ENCODE measurements at regions not wholly inside any gene's neighbourhood (a gene's known extent, or its start where the extent isn't known, plus 50 kb on each side); places are given as distances from the start of the nearest gene placed in this dataset.

- no peak for TF ChIP-seq CTCF (IDR thresholded peaks at IDR 0.05)
- no peaks in the 10 kb centered on the region for H3K9me3 ChIP-seq
- no peak overlapping the region for H3K4me3 ChIP-seq
- H3K27me3 ChIP-seq, result no peaks in the 10 kb centered on the region
- H3K27ac ChIP-seq, result no peak overlapping the region
- no peak for DNase-seq (ENCODE audit: low spot score)
- H3K4me1 ChIP-seq, result no peaks in the 10 kb centered on the region
- no peaks in the 10 kb centered on the region for H3K36me3 ChIP-seq
These were observed 348.1 kb downstream of the CCSER2 start for GRCh38 chr10:84676536-84676935.

GRCh38 chr10:84681781-84682180, 353.4 kb downstream of the CCSER2 start:
- no peak overlapping the region for H3K4me3 ChIP-seq
- H3K36me3 ChIP-seq, result no peaks in the 10 kb centered on the region
- no peaks in the 10 kb centered on the region for H3K9me3 ChIP-seq
- H3K27ac ChIP-seq, result no peak overlapping the region
- H3K4me1 ChIP-seq, result no peaks in the 10 kb centered on the region
- no peak for DNase-seq (ENCODE audit: low spot score)
- H3K27me3 ChIP-seq, result no peaks in the 10 kb centered on the region
- TF ChIP-seq CTCF (IDR thresholded peaks at IDR 0.05), result no peak

- H3K36me3 ChIP-seq, result no peaks in the 10 kb centered on the region
- DNase-seq (ENCODE audit: low spot score), result no peak
- H3K27ac ChIP-seq, result no peak overlapping the region
- no peaks in the 10 kb centered on the region for H3K4me1 ChIP-seq
- TF ChIP-seq CTCF (IDR thresholded peaks at IDR 0.05), result no peak
- H3K9me3 ChIP-seq, result no peaks in the 10 kb centered on the region
- no peak overlapping the region for H3K4me3 ChIP-seq
- no peaks in the 10 kb centered on the region for H3K27me3 ChIP-seq
These were observed 355.2 kb downstream of the CCSER2 start for GRCh38 chr10:84683550-84683949.

- Histone ChIP-seq H3K9me3 (no peaks in the 10 kb centered on the region), H3K27ac (no peak overlapping the region), H3K4me1 (no peaks in the 10 kb centered on the region), H3K27me3 (no peaks in the 10 kb centered on the region), H3K4me3 (no peak overlapping the region), H3K36me3 (no peaks in the 10 kb centered on the region)
- DNase-seq (ENCODE audit: low spot score), result no peak
- TF ChIP-seq CTCF (IDR thresholded peaks at IDR 0.05), result no peak
These were observed 355.8 kb downstream of the CCSER2 start for GRCh38 chr10:84683980-84684740.

GRCh38 chr10:84685047-84685660, 356.8 kb downstream of the CCSER2 start:
- DNase-seq (ENCODE audit: low spot score), result no peak
- no peak overlapping the region for H3K4me3 ChIP-seq
- no peaks in the 10 kb centered on the region for H3K27me3 ChIP-seq
- no peaks in the 10 kb centered on the region for H3K36me3 ChIP-seq
- no peak for TF ChIP-seq CTCF (IDR thresholded peaks at IDR 0.05)
- H3K4me1 ChIP-seq, result no peaks in the 10 kb centered on the region
- no peak overlapping the region for H3K27ac ChIP-seq
- H3K9me3 ChIP-seq, result no peaks in the 10 kb centered on the region

Data from right atrium auricular region (tissue), 2 donors.